ENCODE measurements at regions not wholly inside any gene's neighbourhood (a gene's known extent, or its start where the extent isn't known, plus 50 kb on each side); places are given as distances from the start of the nearest gene placed in this dataset.
A peak's percentile ranks its signal among the peaks of the same experiment; 100 is the strongest.
"Not testable (repeated sequence)": the region's sequence is repeated elsewhere in the genome, so short reads cannot be mapped to it uniquely, and the experiment has no call there.

DNA sequence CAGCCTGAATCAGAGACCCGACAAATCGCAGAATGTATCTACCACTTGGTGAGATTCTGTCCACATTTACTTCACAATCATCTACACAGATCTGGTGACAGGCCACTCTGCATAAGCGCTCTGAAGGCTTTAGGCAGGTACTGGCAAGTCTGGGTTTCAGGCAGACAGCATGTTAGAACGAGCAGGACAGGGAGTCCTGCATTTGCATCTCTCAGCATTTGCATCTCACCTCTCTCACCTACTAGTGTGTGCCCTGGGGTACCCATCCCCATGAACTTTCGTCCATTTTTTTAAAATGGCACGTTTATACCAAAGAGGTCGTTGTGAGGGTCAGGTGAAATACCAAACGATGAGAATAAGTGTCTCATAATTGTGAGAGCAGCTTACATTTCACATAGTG is 108.2 kb downstream of the SPATA31A1 start:
- DNase-seq (ENCODE audit: low spot score), result not testable (repeated sequence)

DNA sequence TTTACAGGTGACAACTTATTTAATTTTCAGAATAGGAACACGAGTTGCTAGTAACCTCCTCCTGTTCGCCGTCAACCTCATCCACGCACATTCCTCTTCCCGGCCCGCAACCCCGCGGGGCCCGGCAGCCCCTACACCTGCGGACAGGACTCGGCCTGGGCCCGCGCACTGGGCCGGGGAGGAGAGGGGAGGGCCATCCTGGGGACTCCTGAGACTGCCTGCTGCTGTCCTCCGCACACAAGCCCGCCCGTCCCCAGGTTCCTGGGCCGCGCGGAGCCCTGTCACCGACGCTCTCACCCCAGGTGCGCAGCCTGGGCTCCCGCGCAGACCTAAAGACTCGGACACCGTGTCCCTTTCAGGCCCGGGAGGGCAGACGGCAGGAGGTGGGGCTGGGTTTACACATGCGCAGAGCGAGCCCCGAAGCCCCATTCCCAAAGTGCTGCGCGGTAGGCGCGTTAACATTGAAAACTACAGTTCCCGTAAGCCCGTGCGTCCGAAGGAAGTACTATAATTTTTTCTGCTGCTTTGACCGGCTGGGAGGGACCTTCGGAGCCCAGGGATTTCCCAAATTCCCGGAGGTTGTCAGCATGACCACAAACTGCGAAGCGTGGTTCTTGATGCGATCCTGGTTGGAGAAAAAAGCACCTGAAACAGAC is 108.8 kb downstream of the SPATA31A1 start:
- DNase-seq (ENCODE audit: low spot score), result peak; percentile 89

DNA sequence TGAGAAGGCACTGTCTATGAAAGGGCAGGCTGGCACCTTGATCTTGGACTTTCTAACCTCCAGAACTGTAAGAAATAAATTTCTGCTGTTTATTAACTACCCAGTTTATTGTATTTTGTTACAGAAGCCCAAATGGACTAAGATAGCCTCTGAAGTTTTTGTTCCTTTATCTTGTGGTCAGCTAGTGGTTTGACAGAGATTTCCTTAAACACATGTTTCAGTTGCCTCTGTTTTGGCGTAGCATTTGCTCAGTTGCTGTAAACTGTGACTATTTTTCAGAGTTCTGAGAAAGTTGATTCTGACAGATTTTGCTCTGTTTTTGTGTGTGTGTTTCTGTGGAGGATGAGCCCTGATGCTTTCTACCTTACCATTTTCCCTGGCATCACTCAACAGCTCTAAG is 119.0 kb downstream of the SPATA31A1 start:
- DNase-seq (ENCODE audit: low spot score), result not testable (repeated sequence)

DNA sequence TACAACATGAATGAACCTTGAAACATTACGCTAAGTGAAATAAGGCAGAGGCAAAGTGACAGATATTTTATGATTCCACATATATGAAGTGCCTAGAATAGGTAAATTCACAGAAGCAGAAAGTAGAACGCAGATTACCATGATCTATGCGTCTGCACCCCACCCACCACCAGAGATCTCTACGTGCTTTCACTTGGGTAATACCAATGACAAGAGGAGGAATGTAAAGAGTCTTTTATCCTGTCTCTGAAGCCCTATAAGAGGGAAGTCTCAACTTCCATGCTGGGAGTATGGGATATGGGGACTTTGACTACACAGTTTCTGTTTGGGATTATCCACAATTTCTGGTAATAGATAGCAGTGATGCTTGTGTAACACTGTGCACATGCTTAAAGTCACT is 127.6 kb downstream of the SPATA31A1 start:
- DNase-seq (ENCODE audit: low spot score), result not testable (repeated sequence)

DNA sequence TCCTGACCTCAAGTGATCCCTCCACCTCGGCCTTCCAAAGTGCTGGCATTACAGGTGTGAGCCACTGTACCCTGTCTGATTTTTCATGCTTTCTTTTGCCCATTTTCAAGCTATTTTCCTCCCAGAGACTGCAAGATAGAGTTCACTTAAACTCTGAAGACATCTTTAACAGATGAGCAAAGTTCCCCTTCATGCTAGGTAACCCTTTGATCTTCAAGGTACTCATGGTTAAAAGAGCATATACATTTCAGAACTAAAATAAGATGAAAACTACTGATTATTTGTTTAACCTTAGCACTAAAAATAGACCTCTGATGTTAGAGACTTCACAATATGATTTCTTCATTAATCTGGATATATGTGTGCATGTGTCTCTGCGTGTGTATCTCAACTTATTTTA is 128.4 kb downstream of the SPATA31A1 start:
- DNase-seq (ENCODE audit: low spot score), result not testable (repeated sequence)

DNA sequence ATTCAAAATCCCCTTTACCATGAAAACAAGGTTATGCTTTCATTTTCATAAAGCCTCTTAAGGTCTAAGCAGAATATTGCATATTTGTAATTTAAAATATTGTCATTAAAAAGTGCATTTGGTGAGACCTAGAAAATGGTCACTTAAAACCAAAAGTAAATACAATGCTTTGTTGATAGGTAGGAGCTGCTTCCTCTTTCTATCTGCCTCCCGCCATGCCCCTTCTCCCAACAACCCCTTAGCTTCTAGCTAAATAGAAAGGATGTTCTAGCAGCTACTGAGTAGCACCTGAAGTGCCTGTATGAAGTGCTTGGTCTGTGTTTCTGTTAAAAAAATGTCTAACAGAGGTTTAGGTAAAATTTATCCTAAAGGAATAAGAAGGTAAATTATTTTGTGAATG is 128.8 kb downstream of the SPATA31A1 start:
- DNase-seq (ENCODE audit: low spot score), result not testable (repeated sequence)

DNA sequence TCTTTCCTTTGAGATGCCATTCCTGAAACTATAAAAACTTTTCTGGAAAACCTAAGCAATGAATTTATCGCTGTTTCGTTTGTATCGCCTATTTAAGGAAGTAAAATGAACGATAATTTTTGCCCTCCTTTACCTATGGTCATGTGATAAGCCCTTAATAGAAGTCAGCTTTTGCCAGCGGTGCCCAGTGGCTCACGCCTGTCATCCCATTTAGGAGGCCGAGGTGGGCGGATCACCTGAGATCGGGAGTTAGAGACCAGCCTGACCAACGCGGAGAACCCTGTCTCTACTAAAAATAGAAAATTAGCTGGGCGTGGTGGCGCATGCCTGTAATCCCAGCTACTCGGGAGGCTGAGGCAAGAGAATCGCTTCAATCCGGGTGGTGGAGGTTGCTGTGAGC is 132.0 kb downstream of the SPATA31A1 start:
- not testable (repeated sequence) for DNase-seq (ENCODE audit: low spot score)

DNA sequence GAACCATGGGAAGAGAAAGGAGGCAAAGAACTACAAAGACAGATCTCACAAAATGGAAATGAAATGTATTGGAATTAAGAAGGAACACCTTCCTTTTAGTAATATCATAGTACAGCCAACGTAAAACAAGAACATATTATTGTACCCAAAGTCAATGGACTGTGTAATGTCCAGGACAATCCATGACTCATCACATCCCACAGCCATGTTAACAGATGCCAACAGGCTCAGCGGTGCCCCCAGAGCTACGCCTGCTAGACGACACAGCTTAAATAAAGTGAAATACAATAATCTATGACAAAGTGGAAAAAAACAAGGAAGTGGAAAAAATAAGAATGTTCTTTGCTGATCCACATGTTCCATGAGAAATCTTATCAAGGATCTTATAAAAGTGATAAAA is 140.8 kb downstream of the SPATA31A1 start:
- DNase-seq (ENCODE audit: low spot score), result not testable (repeated sequence)

DNA sequence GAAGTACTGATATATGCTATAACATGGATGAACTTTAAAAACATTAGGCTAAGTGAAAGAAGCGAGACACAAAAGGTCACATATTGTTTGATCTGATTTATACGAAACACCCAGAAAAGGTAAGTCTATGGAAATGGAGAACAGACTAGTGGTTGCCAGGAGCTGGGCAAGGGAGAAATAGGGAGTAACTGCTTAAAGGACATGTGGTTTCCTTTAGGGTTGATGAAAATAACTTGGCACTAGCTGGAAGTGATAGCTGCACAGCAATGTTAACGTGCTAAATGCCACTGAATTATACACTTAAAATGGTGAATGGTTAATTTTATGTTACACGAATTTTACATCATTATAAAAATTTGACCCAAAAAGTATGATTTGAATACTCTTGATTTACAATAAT is 147.7 kb downstream of the SPATA31A1 start:
- not testable (repeated sequence) for DNase-seq (ENCODE audit: low spot score)

DNA sequence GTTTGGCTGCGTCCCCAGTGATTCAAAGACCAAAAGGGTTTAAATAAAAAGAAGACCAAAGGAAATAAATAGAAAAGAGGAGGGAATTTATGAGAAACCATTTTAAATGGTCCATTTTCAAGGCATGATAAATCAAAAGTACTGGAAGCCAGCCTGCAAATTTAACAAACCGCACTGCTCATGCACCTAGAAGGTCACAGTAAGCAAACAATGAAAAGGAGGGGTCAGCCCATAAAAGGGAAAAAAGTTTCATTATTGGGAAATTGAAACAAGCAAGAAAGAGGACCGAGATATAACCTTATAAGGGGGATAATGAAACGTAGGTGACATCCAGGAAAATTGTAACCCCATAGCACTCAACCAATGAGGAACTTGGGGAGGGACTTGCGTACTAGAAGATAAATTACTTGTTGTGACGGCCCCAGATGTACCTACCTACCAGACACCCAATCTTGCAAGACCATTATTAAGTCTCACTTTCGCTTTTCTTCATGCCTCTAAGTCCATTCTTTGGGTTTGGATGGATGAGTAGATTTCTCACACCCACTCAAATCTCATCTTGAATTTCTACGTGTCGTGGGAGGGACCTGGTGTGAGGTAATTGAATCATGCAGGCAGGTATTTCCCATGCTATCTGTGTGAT is 172.0 kb downstream of the SPATA31A1 start:
- DNase-seq (ENCODE audit: low spot score), result not testable (repeated sequence)

DNA sequence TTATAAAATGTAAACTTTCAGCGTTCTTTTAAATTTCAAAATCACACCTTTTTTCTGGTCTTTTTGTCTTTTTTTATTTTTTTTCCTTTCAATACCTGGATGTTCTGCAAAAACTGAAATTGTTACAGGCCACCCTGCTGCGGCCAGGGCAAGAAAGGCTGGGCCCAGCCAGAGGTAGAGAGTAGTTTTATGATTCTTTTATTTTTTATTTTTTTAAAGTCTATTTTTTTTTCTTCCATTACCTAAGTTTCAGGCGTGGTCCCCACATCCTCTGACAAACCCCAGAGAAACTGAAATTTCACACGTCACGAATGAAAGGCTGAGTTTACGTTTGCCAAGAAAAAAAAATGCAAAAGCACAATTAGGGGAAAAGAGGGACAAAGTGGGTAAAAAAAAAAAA is 177.1 kb downstream of the SPATA31A1 start:
- DNase-seq (ENCODE audit: low spot score), result not testable (repeated sequence)

DNA sequence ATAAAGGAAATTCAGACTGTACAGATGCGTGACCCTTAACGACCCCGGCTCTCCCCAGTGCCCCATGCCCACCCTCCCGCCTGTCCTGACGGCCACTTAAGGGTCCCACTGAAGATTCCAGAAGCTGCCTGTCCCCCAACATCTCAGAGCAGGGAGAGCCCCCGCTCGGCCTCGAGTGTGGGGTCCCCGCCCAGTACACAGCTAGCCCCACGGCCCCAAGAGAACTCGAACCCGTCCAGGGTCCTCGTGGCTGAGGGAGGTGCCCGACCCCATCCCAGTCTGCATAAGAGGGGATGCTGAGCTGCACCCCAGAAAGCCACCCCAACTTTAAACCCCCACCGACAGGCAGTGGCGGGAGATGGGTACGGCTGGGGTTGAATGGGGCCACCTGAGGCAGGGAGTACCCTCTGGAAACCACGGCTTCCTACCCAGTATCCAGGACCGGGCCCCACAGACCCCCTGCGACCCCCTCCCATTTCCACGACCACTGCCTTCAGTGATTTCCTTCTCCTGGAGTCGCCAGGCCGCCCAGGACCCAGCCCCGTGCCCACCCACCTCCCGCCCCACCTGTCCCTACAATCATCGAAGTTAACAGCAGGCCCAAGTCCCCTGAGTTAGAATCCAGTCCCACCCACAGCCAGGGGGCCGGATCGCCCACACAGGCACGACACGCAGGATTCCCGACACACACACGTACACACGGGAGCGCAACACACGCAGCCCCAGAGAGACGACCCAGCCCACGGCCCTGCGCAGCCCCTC is 177.7 kb downstream of the SPATA31A1 start:
- DNase-seq (ENCODE audit: low spot score), result not testable (repeated sequence)

DNA sequence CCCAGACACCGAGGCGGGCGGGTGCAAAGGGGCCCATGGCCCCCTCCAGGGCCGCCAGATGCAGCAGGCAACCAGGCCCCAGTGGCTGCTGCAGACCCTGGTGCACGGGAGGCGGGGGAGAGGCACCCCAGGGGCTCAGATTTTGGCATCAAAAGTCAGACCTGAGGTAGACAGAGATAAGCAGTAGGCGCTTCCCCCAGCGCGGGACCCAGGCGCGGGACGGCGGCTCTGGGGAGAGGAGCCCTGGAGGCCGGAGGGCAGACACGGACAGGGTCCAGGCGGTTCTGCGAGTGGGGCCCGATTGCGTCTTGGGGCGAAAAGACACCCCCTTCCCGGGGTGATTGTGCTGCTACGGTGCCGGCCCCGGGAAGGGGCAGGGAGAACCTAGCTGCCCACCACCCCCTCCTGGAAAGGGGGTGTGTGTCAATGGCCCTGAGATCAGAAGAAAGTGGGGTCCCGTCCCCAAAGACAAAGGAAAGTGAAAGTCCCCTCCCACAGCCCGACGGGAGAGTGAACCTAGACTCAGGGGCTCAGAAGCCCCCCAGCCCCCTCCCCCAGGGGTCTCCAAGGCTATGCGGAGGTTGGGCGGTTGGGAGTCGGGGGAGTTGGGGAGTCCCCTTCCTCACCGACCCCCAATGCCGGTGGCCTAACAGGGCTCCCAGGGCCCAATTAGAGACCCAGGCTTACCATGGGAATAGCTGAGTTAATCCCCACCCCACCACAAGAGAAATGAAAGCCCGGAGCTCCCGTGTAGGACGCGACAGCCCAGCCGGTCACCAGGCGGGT is 178.5 kb downstream of the SPATA31A1 start:
- not testable (repeated sequence) for DNase-seq (ENCODE audit: low spot score)

DNA sequence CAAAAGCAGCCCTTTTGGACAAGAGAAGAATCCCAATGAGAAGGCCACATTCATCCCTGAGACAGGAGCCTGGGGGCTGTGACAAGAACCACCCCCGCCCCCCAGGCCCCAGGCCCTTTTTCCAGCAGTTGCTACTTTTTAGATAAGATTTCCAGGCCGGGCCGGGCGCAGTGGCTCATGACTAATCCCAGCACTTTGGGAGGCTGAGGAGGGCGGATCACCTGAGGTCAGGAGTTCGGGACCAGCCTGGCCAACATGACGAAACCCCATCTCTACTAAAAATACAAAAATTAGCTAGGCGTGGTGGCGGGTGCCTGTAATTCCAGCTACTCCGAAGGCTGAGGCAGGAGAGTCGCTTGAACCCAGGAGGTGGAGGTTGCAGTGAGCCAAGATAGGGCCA is 179.4 kb downstream of the SPATA31A1 start:
- DNase-seq (ENCODE audit: low spot score), result not testable (repeated sequence)

DNA sequence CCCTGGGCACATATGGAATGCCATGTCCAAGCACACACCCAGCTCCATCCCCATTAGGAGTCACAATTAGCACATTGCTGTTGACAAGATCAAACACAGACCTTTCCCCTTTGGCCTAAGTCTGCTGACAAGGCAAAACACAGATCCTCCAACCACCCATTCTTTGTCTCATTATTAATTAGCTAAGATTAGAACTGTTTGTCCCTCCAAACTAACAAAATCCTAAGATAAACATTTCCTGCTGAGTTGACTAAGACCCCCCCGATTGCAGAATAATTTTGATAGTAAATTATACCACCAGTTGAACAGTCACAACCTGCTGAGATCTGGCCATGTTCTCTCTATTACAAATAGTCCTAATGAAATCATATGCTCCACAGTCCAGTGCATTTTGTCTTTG is 186.7 kb downstream of the SPATA31A1 start:
- DNase-seq (ENCODE audit: low spot score), result not testable (repeated sequence)

DNA sequence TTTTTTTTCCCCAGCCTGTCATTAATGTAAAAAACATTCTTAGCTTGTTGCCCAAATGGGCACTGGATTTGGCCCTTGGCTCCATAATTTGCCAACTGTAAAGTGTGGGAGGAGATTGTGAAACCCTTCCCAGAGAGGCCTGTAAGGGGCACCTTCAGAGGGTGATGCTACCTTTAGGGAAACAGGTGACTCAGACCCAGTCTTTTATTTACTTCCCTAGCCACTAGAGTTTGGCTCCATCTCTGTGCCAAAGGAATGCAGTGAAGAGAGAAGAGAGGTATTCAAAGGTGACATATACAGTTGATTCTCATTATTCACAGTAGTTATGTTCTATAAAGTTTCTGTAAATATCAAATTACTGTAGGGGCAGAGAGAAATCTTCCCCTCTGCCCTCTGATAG is 189.6 kb downstream of the SPATA31A1 start:
- not testable (repeated sequence) for DNase-seq (ENCODE audit: low spot score)

DNA sequence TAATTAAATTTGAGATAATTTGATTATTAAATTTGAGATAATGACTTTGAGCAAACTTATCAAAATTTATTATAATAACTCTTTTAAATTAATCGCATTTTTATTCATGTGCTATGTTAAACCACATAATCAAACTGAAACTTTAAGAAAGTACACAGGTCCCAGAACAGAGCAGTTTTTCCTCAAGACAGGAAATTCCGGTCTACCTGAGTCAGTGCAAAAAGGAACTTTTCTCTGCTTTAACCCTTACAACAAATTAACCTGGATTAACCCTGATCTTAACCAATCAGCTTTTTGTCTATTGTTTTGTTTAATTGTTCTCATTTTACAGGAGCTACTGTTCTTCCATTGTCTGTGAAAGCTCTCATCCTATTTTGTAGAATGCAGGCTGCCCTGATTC is 195.1 kb downstream of the SPATA31A1 start:
- not testable (repeated sequence) for DNase-seq (ENCODE audit: low spot score)

DNA sequence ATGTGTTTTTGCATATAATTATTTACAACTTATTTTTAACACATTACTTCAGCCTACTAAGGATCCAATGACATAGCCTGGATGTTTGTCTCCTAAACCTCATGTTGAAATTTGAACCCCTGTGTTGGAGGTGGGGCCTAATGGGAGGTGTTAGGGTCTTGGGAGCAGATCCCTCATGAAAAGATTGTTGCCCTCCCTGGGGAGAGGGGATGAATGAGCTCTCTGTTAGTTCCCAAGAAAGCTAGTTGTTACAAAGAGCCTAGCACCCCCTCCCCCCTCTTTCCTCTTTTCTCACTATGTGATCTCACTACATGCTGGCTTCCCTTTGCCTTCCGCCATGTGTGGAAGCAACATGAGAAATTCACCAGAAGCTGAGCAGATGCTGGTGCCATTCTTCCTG is 196.1 kb downstream of the SPATA31A1 start:
- DNase-seq (ENCODE audit: low spot score), result not testable (repeated sequence)

DNA sequence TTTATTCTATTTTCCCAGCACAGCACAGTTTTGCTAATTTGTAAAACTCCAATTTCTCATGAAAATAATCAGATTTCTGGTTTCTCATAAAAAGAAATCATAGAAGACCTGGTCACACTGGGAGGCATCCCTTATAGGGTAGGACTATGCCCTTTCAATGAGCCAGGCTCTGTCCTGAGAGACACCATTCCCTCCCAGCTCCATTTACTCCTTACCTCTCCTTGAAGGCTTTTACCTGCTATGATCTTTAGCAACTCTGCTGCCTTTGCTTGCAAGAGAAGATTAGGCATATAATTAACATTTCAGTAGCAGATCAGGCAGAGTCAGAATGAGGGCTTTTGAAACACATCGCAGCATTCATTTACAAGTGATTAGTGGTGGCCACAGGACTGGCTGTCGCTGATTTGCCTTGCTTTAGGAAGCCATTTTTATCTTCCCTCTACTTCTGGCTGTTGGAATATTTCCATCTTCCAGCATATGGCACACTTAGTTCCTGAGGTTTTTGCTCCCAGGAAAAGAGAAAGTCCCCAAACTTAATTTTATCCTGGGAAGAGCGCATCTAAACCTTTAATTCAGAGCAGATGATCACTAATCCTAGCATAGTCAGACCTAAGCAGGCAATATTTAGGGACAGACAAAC is 196.9 kb downstream of the SPATA31A1 start:
- not testable (repeated sequence) for DNase-seq (ENCODE audit: low spot score)

DNA sequence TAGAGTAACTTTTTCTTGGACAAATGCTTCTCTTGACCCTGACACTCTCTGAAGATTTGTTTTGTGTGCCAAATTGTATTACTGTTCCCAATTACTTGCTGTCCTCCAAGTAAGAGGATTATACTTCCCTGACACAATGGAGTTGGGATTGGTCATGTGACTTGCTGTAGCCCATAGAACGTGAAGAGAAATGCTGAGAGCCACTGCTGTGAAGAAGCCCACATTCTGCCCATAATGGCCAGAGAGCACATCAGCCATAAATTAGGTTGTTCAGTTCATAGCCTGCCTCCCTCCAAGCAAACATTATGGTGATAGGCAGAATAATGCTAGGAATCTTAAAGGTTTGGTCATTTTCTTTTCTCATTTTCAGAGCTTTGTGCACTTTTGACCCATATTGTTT is 198.9 kb downstream of the SPATA31A1 start:
- DNase-seq (ENCODE audit: low spot score), result not testable (repeated sequence)

DNA sequence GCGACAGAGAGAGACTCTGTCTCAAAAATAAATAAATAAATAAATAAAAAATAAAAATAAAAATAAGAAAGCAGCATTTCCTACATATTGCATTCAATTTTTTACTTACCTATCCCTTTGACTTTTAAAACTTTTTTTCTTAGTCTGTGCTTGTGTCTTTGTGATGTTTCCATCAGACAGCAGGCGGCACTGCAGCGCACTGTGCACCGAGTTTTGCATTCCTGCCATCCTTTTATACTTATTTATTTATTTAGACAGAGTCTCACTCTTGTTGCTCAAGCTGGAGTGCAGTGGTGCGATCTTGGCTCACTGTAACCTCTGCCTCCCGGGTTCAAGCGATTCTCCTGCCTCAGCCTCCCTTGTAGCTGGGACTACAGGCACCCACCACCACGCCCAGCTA is 203.9 kb downstream of the SPATA31A1 start:
- DNase-seq (ENCODE audit: low spot score), result not testable (repeated sequence)

DNA sequence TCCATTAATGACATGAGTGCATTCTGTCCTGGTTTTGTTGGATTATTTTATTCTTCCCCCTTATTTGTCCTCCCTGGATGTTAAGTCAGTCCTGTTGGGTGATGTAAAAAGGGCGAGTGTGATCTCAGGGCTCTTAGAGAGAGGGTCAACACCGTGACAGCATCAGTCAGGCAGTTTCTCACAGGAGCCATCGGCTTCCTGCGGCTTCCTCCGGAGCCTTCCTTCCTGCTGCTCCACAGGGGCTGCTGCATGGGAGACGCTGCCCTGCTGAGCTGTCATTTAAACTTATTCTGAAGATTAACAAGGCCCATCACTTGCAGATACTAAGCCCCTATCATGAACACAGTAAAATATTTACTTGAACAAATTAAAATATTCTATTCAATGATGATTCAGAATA is 211.3 kb downstream of the SPATA31A1 start:
- DNase-seq (ENCODE audit: low spot score), result not testable (repeated sequence)
